SK-N-MC (cell line): ENCODE measurements at regions not wholly inside any gene's neighbourhood (a gene's known extent, or its start where the extent isn't known, plus 50 kb on each side); places are given as distances from the start of the nearest gene placed in this dataset.

Source experiments
- EZH2 ChIP-seq: fragments of 200-600 bp; sonication (generic); IDR thresholded peaks from one replicate; pipeline ENCODE4 v1.6.1; 2017; ENCODE audit warnings: antibody characterized with exemption
- FOXP2 ChIP-seq: optimal IDR thresholded peaks from 2 replicates; pipeline ENCODE3; 2011; ENCODE audit warnings: mild to moderate bottlenecking, moderate library complexity; ENCODE audit not compliant: insufficient read depth; ENCODE audit errors: extremely low read length, control extremely low read depth
- POLR2AphosphoS5 ChIP-seq: IDR thresholded peaks from 2 replicates; pipeline ENCODE4 v1.6.1; 2012; ENCODE audit warnings: mild to moderate bottlenecking, low read depth, low read length, borderline replicate concordance

- TF ChIP-seq POLR2AphosphoS5 (no peak), EZH2 (no peak), FOXP2 (no peak)
These were observed 237.7 kb downstream of the MZT1 start for GRCh38 chr13:72489751-72490150.
